ENCODE measurements at regions not wholly inside any gene's neighbourhood (a gene's known extent, or its start where the extent isn't known, plus 50 kb on each side); places are given as distances from the start of the nearest gene placed in this dataset.

DNA sequence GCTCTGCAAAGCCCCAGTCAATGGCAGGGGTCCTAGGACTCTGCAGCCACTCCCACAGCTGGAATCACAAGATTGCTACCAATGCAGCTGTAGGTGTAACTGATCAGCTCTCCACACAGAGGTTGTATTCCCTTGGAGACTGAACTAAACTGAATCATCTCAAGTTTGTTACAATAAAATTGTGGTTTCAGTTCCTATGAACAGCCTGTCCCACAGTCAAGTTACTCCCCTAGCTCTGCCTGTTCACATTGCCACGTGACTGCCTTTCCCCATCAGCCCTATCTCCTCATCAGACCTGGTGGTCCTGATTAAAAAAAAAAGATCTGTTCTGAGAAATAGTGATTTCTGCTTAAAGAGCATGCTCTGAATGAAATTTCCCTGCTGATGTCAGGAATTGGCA lies 287.9 kb upstream of the NBEA start:
- Mint-ChIP-seq H3K4me1 (ENCODE audit: low read depth) (no peaks in the 10 kb centered on the region), H3K4me3 (no peak overlapping the region), H3K36me3 (ENCODE audit: low read depth) (no peaks in the 10 kb centered on the region), H3K27ac (no peak overlapping the region), H3K27me3 (no peaks in the 10 kb centered on the region), H3K9me3 (peaks cover 6% of the 10 kb centered on the region)
- Histone ChIP-seq H3K4me1 (ENCODE audit: insufficient read depth, low read length) (no peaks in the 10 kb centered on the region), H3K9me3 (ENCODE audit: control insufficient read depth in 1 of 2, insufficient read depth in 1 of 2, low read length in 2 of 2) (peaks cover 0 to 3% of the 10 kb centered on the region in 2 experiments), H3K4me3 (ENCODE audit: low read length) (no peak overlapping the region), H3K36me3 (ENCODE audit: insufficient read depth, low read length) (no peaks in the 10 kb centered on the region), H3K27me3 (ENCODE audit: control insufficient read depth in 1 of 2, insufficient read depth in 2 of 2, low read length in 2 of 2) (no peaks in the 10 kb centered on the region), H3K27ac (ENCODE audit: low read depth in 1 of 2, low read length in 2 of 2) (no peak overlapping the region)
- TF ChIP-seq, protein P1, sequence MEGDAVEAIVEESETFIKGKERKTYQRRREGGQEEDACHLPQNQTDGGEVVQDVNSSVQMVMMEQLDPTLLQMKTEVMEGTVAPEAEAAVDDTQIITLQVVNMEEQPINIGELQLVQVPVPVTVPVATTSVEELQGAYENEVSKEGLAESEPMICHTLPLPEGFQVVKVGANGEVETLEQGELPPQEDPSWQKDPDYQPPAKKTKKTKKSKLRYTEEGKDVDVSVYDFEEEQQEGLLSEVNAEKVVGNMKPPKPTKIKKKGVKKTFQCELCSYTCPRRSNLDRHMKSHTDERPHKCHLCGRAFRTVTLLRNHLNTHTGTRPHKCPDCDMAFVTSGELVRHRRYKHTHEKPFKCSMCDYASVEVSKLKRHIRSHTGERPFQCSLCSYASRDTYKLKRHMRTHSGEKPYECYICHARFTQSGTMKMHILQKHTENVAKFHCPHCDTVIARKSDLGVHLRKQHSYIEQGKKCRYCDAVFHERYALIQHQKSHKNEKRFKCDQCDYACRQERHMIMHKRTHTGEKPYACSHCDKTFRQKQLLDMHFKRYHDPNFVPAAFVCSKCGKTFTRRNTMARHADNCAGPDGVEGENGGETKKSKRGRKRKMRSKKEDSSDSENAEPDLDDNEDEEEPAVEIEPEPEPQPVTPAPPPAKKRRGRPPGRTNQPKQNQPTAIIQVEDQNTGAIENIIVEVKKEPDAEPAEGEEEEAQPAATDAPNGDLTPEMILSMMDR (IDR thresholded peaks at IDR 0.05), result no peak
- ATAC-seq (ENCODE audit: poor library complexity) (no peak), DNase-seq (no peak)
- intact Hi-C loops (cut with DNase I, micrococcal nuclease), result no loop called here
- POLR2A ChIA-PET, result no interaction called here
- CTCF ChIA-PET, result no interaction called here

DNA sequence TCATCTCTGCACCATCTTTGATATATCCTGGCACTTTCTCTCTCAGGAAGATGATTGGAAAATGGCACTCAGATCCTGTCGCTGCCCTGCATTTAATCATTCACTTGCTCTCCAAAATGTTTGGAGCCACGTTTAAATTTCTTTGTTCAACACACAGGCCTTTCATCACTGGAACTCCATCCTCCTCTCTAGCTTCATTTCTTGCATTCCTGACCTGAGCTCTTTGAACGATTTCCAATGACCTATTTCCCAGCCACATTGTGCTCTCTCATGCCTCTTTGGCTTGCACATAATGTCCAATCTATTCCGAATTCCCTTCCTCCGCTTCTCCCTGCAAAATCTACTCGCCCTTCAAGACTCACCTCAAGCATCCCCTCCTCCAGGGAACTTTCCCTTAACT lies 287.4 kb upstream of the NBEA start:
- CTCF ChIA-PET, result no interaction called here
- no peak overlapping the region for H3K4me3 ChIP-seq (ENCODE audit: low read length)
- ATAC-seq (ENCODE audit: poor library complexity), result no peak
- Mint-ChIP-seq H3K4me1 (ENCODE audit: low read depth) (no peaks in the 10 kb centered on the region), H3K36me3 (ENCODE audit: low read depth) (no peaks in the 10 kb centered on the region), H3K9me3 (peaks cover 7% of the 10 kb centered on the region), H3K27me3 (no peaks in the 10 kb centered on the region), H3K4me3 (no peak overlapping the region), H3K27ac (no peak overlapping the region)
- no peak overlapping the region for H3K27ac ChIP-seq (ENCODE audit: low read depth in 1 of 2, low read length in 2 of 2)
- H3K9me3 ChIP-seq (ENCODE audit: control insufficient read depth in 1 of 2, insufficient read depth in 1 of 2, low read length in 2 of 2), result peaks cover 0 to 3% of the 10 kb centered on the region in 2 experiments
- DNase-seq, result no peak
- intact Hi-C loops (cut with DNase I, micrococcal nuclease), result no loop called here
- no peaks in the 10 kb centered on the region for H3K36me3 ChIP-seq (ENCODE audit: insufficient read depth, low read length)
- POLR2A ChIA-PET, result no interaction called here
- TF ChIP-seq, protein P1 (IDR thresholded peaks at IDR 0.05), result no peak
- no peaks in the 10 kb centered on the region for H3K4me1 ChIP-seq (ENCODE audit: insufficient read depth, low read length)
- H3K27me3 ChIP-seq (ENCODE audit: control insufficient read depth in 1 of 2, insufficient read depth in 2 of 2, low read length in 2 of 2), result no peaks in the 10 kb centered on the region

DNA sequence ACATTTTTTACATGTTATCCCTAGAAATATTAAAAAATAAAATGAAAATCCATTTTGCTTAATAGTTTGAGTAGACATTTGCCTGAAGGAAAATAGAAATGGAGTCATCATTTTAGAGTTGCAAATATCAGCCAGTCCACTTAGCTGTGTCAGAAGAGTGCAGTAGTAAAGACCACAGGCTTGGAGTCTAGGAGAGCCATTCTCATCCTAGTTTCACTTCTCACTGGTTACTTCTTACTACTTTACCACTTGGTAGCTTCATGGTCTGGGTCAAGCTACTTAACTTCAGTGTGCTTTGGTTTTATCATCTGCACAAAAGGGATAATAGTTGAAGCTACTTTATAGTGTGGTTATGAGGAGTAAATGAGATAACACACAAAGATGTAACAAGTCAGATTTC lies 286.5 kb upstream of the NBEA start:
- no peaks in the 10 kb centered on the region for H3K27me3 Mint-ChIP-seq
- ATAC-seq (ENCODE audit: poor library complexity) (no peak), DNase-seq (no peak)
- Histone ChIP-seq H3K27ac (ENCODE audit: low read depth in 1 of 2, low read length in 2 of 2) (no peak overlapping the region), H3K4me3 (ENCODE audit: low read length) (no peak overlapping the region), H3K27me3 (ENCODE audit: control insufficient read depth in 1 of 2, insufficient read depth in 2 of 2, low read length in 2 of 2) (no peaks in the 10 kb centered on the region), H3K4me1 (ENCODE audit: insufficient read depth, low read length) (no peaks in the 10 kb centered on the region), H3K9me3 (ENCODE audit: control insufficient read depth in 1 of 2, insufficient read depth in 1 of 2, low read length in 2 of 2) (peaks cover 0 to 3% of the 10 kb centered on the region in 2 experiments), H3K36me3 (ENCODE audit: insufficient read depth, low read length) (no peaks in the 10 kb centered on the region)
- TF ChIP-seq, protein P1 (IDR thresholded peaks at IDR 0.05), result no peak
- no peaks in the 10 kb centered on the region for H3K36me3 Mint-ChIP-seq (ENCODE audit: low read depth)
- peaks cover 9% of the 10 kb centered on the region for H3K9me3 Mint-ChIP-seq
- H3K27ac Mint-ChIP-seq, result no peak overlapping the region
- ChIA-PET POLR2A (no interaction called here), CTCF (interaction anchor here (0.6 kb wide), 1 partner anchor 14 kb away, joined by 3 read pairs; no protein-coding TSS in a partner anchor)
- intact Hi-C loops (cut with DNase I, micrococcal nuclease), result no loop called here
- no peaks in the 10 kb centered on the region for H3K4me1 Mint-ChIP-seq (ENCODE audit: low read depth)
- no peak overlapping the region for H3K4me3 Mint-ChIP-seq
